Common myeloid progenitor, CD34-positive (primary cell): ENCODE measurements at regions not wholly inside any gene's neighbourhood (a gene's known extent, or its start where the extent isn't known, plus 50 kb on each side); places are given as distances from the start of the nearest gene placed in this dataset.

ENCODE experiments used
- CTCF ChIA-PET: fragments of 350-600 bp; sonication (Branson Sonifier 250); formaldehyde crosslinking; loops from one replicate; lab custom pipeline; 2021; ENCODE audit warnings: antibody characterized with exemption; lab: Charles Lee
- POLR2A ChIA-PET: fragments of 350-600 bp; sonication (Branson Sonifier 250); formaldehyde crosslinking; loops from one replicate; lab custom pipeline; 2021; ENCODE audit warnings: antibody characterized with exemption; lab: Charles Lee
- DNase-seq, 3 donors: peaks; one replicate each; pipeline versions ENCODE4 v3.0.0 to v3.0.0-alpha.2; 2013
- H3K27ac ChIP-seq, 2 experiments: 1 replicate in 1 of 2; 2 replicates in 1 of 2; pipeline ENCODE4 v1.7.0; 2013; ENCODE audit warnings: inconsistent platforms in 2 of 2, low read length in 2 of 2, mild to moderate bottlenecking in 2 of 2, low read depth in 1 of 2, moderate library complexity in 1 of 2; ENCODE audit not compliant: severe bottlenecking in 2 of 2, insufficient read depth in 1 of 2, poor library complexity in 1 of 2
- H3K27me3 ChIP-seq, 5 experiments: replicated peaks in 2 of 5; 1 replicate in 3 of 5; 2 replicates in 2 of 5; pipeline versions ENCODE4 v1.6.1 to v1.7.0; 2013; ENCODE audit warnings: low read length in 4 of 5, mild to moderate bottlenecking in 2 of 5, moderate library complexity in 2 of 5, inconsistent platforms in 1 of 5; ENCODE audit not compliant: insufficient read depth in 5 of 5, control insufficient read depth in 4 of 5
- H3K36me3 ChIP-seq, 4 experiments: 1 replicate in 2 of 4; 2 replicates in 2 of 4; pipeline versions ENCODE4 v1.6.1 to v1.7.0; 2013; ENCODE audit warnings: low read length in 3 of 4, control low read depth in 1 of 4, mild to moderate bottlenecking in 1 of 4; ENCODE audit not compliant: control insufficient read depth in 4 of 4, insufficient read depth in 4 of 4
- H3K4me1 ChIP-seq, 4 experiments: 1 replicate in 3 of 4; 2 replicates in 1 of 4; pipeline versions ENCODE4 v1.6.1 to v1.7.1; 2013; ENCODE audit warnings: low read length in 3 of 4, mild to moderate bottlenecking in 3 of 4, control low read depth in 1 of 4, inconsistent platforms in 1 of 4, moderate library complexity in 1 of 4; ENCODE audit not compliant: control insufficient read depth in 4 of 4, insufficient read depth in 4 of 4; ENCODE audit errors: control extremely low read depth in 1 of 4
- H3K4me3 ChIP-seq, 7 experiments: 1 replicate in 4 of 7; 2 replicates in 3 of 7; pipeline versions ENCODE4 v1.5.1 to v1.7.0; 2013; ENCODE audit warnings: mild to moderate bottlenecking in 7 of 7, low read length in 6 of 7, moderate library complexity in 6 of 7, inconsistent platforms in 2 of 7, low read depth in 2 of 7, control low read depth in 1 of 7; ENCODE audit not compliant: insufficient read depth in 4 of 7, control insufficient read depth in 1 of 7; ENCODE audit errors: extremely low read depth in 1 of 7
- H3K9me3 ChIP-seq, 5 experiments: 1 replicate in 4 of 5; 2 replicates in 1 of 5; pipeline versions ENCODE4 v1.6.1 to v1.7.1; 2013; ENCODE audit warnings: low read length in 4 of 5, mild to moderate bottlenecking in 2 of 5, inconsistent platforms in 1 of 5, low read depth in 1 of 5, moderate library complexity in 1 of 5; ENCODE audit not compliant: control insufficient read depth in 4 of 5, insufficient read depth in 2 of 5; ENCODE audit errors: control extremely low read depth in 1 of 5
- WGBS: methylation state at CpG from one replicate; pipeline ENCODE4 v1.1.5; 2013; ENCODE audit not compliant: insufficient coverage; 5-methylcytosine and 5-hydroxymethylcytosine counted together

- Histone ChIP-seq H3K4me3 (no peak overlapping the region), H3K9me3 (no peaks in the 10 kb centered on the region), H3K27me3 (no peaks in the 10 kb centered on the region), H3K36me3 (no peaks in the 10 kb centered on the region), H3K4me1 (no peaks in the 10 kb centered on the region), H3K27ac (no peak overlapping the region)
- ChIA-PET CTCF (no interaction called here), POLR2A (no interaction called here)
- WGBS: 88% methylated on average over 2 of the region's 2 CpGs
- no peak for DNase-seq
Observed at GRCh38 chr1:164918140-164918539, 359.2 kb downstream of the PBX1 start.

GRCh38 chr1:164914208-164914607 lies 355.2 kb downstream of the PBX1 start:
- no peak overlapping the region for H3K27ac ChIP-seq
- ChIA-PET POLR2A (no interaction called here), CTCF (no interaction called here)
- no peaks in the 10 kb centered on the region for H3K9me3 ChIP-seq
- H3K36me3 ChIP-seq: no peaks in the 10 kb centered on the region
- no peaks in the 10 kb centered on the region for H3K27me3 ChIP-seq
- DNase-seq: peak; percentile 40 to 76 (median 56)
- no CpG with 5 or more reads among the region's 1 CpG for WGBS
- no peak overlapping the region for H3K4me3 ChIP-seq
- H3K4me1 ChIP-seq: no peaks in the 10 kb centered on the region

- no peak for DNase-seq
- CTCF ChIA-PET: no interaction called here
Observed at GRCh38 chr1:164912290-164912689, 353.3 kb downstream of the PBX1 start.

GRCh38 chr1:164910671-164911070 lies 351.7 kb downstream of the PBX1 start:
- 100% methylated on average over 2 of the region's 2 CpGs for WGBS
- H3K4me1 ChIP-seq: no peaks in the 10 kb centered on the region
- H3K27me3 ChIP-seq: no peaks in the 10 kb centered on the region
- DNase-seq: no peak
- H3K36me3 ChIP-seq: no peaks in the 10 kb centered on the region
- H3K27ac ChIP-seq: no peak overlapping the region
- no peak overlapping the region for H3K4me3 ChIP-seq
- CTCF ChIA-PET: interaction anchor here (1.4 kb wide), 1 partner anchor 163 kb away, joined by 4 read pairs; no protein-coding TSS in a partner anchor
- POLR2A ChIA-PET: no interaction called here
- H3K9me3 ChIP-seq: no peaks in the 10 kb centered on the region

More at GRCh38 chr1:164912290-164912689, 353.3 kb downstream of the PBX1 start:
- Histone ChIP-seq H3K9me3 (no peaks in the 10 kb centered on the region), H3K4me3 (no peak overlapping the region), H3K4me1 (no peaks in the 10 kb centered on the region), H3K36me3 (no peaks in the 10 kb centered on the region), H3K27ac (no peak overlapping the region), H3K27me3 (no peaks in the 10 kb centered on the region)
- 94% methylated on average over 8 of the region's 8 CpGs for WGBS
- POLR2A ChIA-PET: no interaction called here

- DNase-seq: no peak
- no peaks in the 10 kb centered on the region for H3K9me3 ChIP-seq
- no peaks in the 10 kb centered on the region for H3K4me1 ChIP-seq
- ChIA-PET POLR2A (no interaction called here), CTCF (no interaction called here)
- H3K36me3 ChIP-seq: no peaks in the 10 kb centered on the region
- H3K27ac ChIP-seq: no peak overlapping the region
- no peaks in the 10 kb centered on the region for H3K27me3 ChIP-seq
- WGBS: 0% methylated on average over 1 of the region's 2 CpGs
- H3K4me3 ChIP-seq: no peak overlapping the region
Observed at GRCh38 chr1:164907666-164908065, 348.7 kb downstream of the PBX1 start.

GRCh38 chr1:164905869-164906268 lies 346.9 kb downstream of the PBX1 start:
- ChIA-PET CTCF (no interaction called here), POLR2A (no interaction called here)
- Histone ChIP-seq H3K36me3 (no peaks in the 10 kb centered on the region), H3K27me3 (no peaks in the 10 kb centered on the region), H3K4me1 (no peaks in the 10 kb centered on the region), H3K27ac (no peak overlapping the region), H3K4me3 (no peak overlapping the region), H3K9me3 (no peaks in the 10 kb centered on the region)
- 97% methylated on average over 6 of the region's 9 CpGs for WGBS
- no peak for DNase-seq

- no peaks in the 10 kb centered on the region for H3K4me1 ChIP-seq
- DNase-seq: no peak
- H3K4me3 ChIP-seq: no peak overlapping the region
- ChIA-PET CTCF (no interaction called here), POLR2A (no interaction called here)
- WGBS: 85% methylated on average over 2 of the region's 2 CpGs
- no peaks in the 10 kb centered on the region for H3K9me3 ChIP-seq
- H3K27me3 ChIP-seq: no peaks in the 10 kb centered on the region
- no peak overlapping the region for H3K27ac ChIP-seq
- H3K36me3 ChIP-seq: no peaks in the 10 kb centered on the region
Observed at GRCh38 chr1:164902491-164902890, 343.5 kb downstream of the PBX1 start.
